Skeletal muscle tissue (tissue), 3 donors: ENCODE measurements at regions not wholly inside any gene's neighbourhood (a gene's known extent, or its start where the extent isn't known, plus 50 kb on each side); places are given as distances from the start of the nearest gene placed in this dataset.
"Not testable (repeated sequence)": the region's sequence is repeated elsewhere in the genome, so short reads cannot be mapped to it uniquely, and the experiment has no call there.

Experiments used
- H3K27ac ChIP-seq: one replicate; pipeline ENCODE4 v1.7.0; 2013; ENCODE audit warnings: mild to moderate bottlenecking, low read depth, low read length, inconsistent platforms
- H3K27me3 ChIP-seq, 3 donors: one replicate each; pipeline ENCODE4 v1.7.0; 2013; ENCODE audit warnings: low read length in 3 of 3; ENCODE audit not compliant: control insufficient read depth in 3 of 3, insufficient read depth in 3 of 3
- H3K36me3 ChIP-seq, 3 donors: one replicate each; pipeline ENCODE4 v1.7.0; 2013; ENCODE audit warnings: low read length in 3 of 3; ENCODE audit not compliant: control insufficient read depth in 3 of 3, insufficient read depth in 3 of 3
- H3K4me1 ChIP-seq, 3 donors: one replicate each; pipeline ENCODE4 v1.7.0; 2013; ENCODE audit warnings: low read length in 3 of 3, mild to moderate bottlenecking in 3 of 3; ENCODE audit not compliant: control insufficient read depth in 3 of 3, insufficient read depth in 3 of 3
- H3K4me3 ChIP-seq, 3 donors: one replicate each; pipeline ENCODE4 v1.7.0; 2013; ENCODE audit warnings: low read length in 3 of 3
- H3K9ac ChIP-seq, 3 donors: one replicate each; pipeline ENCODE4 v1.7.0; 2013; ENCODE audit warnings: low read length in 3 of 3, mild to moderate bottlenecking in 3 of 3, moderate library complexity in 2 of 3, low read depth in 1 of 3
- H3K9me3 ChIP-seq, 3 donors: one replicate each; pipeline ENCODE4 v1.7.0; 2013; ENCODE audit warnings: low read length in 3 of 3; ENCODE audit not compliant: control insufficient read depth in 3 of 3
- donor health status: Osteomylitis.

- not testable (repeated sequence) for H3K4me1 ChIP-seq, H3K36me3 ChIP-seq, H3K27me3 ChIP-seq, H3K9me3 ChIP-seq, H3K27ac ChIP-seq, H3K9ac ChIP-seq, H3K4me3 ChIP-seq
These were observed 185.1 kb upstream of the PRSS1 start for GRCh38 chr7:142564125-142564524.

GRCh38 chr7:142563470-142563869 lies 185.8 kb upstream of the PRSS1 start:
- no peaks in the 10 kb centered on the region for H3K4me1 ChIP-seq
- H3K9me3 ChIP-seq = no peaks in the 10 kb centered on the region
- H3K9ac ChIP-seq = no peak overlapping the region
- H3K27ac ChIP-seq = no peak overlapping the region
- no peaks in the 10 kb centered on the region for H3K36me3 ChIP-seq
- H3K4me3 ChIP-seq = no peak overlapping the region
- no peaks in the 10 kb centered on the region for H3K27me3 ChIP-seq

DNA sequence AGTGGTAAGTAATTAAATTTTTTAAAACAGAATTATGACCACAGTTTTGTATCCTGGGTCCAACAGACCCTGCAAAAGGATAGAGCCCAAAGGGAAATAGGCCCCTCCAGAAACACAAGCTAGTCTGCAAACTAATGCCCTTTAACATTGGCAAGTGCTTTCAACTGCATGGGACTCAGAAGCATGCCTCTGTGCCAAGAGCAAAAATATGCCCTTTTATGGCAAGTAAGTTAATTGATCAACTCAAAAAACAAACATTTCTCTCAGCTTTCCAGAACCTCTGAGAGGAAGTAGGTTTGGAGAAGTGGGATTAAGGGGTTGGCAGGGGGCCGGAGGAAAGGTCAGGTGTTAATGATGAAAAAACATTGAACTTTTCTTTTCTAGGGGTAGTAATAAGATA lies 186.6 kb upstream of the PRSS1 start:
- Histone ChIP-seq H3K4me1 (no peaks in the 10 kb centered on the region), H3K27ac (no peak overlapping the region), H3K27me3 (no peaks in the 10 kb centered on the region), H3K9ac (no peak overlapping the region), H3K9me3 (no peaks in the 10 kb centered on the region), H3K4me3 (no peak overlapping the region), H3K36me3 (no peaks in the 10 kb centered on the region)

GRCh38 chr7:142561396-142561795 lies 187.9 kb upstream of the PRSS1 start:
- not testable (repeated sequence) for H3K4me1 ChIP-seq, H3K9me3 ChIP-seq, H3K9ac ChIP-seq, H3K36me3 ChIP-seq, H3K27ac ChIP-seq, H3K27me3 ChIP-seq, H3K4me3 ChIP-seq

GRCh38 chr7:142560770-142561169 lies 188.5 kb upstream of the PRSS1 start:
- not testable (repeated sequence) for H3K27ac ChIP-seq

GRCh38 chr7:142560166-142560565 lies 189.1 kb upstream of the PRSS1 start:
- Histone ChIP-seq H3K4me3 (no peak overlapping the region), H3K4me1 (peaks cover 0 to 3% (median 0%) of the 10 kb centered on the region in 3 donors), H3K27me3 (no peaks in the 10 kb centered on the region), H3K9ac (no peak overlapping the region), H3K36me3 (no peaks in the 10 kb centered on the region), H3K27ac (no peak overlapping the region), H3K9me3 (no peaks in the 10 kb centered on the region)

More at GRCh38 chr7:142560770-142561169, 188.5 kb upstream of the PRSS1 start:
- not testable (repeated sequence) for H3K9me3 ChIP-seq, H3K4me3 ChIP-seq, H3K36me3 ChIP-seq, H3K9ac ChIP-seq, H3K4me1 ChIP-seq, H3K27me3 ChIP-seq

DNA sequence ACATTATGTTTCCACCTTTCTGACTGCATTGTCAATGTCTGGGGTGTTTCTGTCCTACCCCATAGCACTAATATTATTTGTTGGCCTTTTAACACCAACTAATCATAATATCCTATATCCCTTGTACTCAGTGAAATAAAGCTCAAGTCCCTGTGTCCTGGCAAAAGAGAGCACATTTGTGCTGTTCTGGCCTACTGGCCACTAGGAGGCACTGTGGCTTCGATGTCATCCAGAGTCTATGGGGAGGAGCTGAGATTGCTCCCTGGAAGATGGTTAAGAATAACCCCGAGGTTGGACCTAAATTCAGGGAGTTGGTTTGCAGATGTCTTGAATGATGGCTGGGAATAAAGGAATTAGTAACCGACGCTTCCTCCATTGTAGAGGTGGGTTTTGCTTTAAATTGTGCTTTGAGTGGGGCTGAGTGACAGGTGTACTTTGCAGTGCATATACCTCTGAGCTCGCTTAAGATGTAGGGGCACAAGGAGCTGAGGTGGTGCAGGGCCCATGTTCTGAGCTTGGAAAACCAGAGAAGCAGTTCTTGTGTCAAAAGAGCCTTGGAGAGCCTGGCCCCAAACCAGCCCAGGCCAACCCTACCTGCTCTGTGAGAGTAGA lies 191.2 kb upstream of the PRSS1 start:
- Histone ChIP-seq H3K9ac (no peak overlapping the region), H3K27me3 (no peaks in the 10 kb centered on the region), H3K9me3 (no peaks in the 10 kb centered on the region), H3K36me3 (no peaks in the 10 kb centered on the region), H3K27ac (no peak overlapping the region), H3K4me1 (peaks cover 0 to 3% (median 0%) of the 10 kb centered on the region in 3 donors), H3K4me3 (no peak overlapping the region)

- Histone ChIP-seq H3K9ac (no peak overlapping the region), H3K36me3 (no peaks in the 10 kb centered on the region), H3K9me3 (no peaks in the 10 kb centered on the region), H3K27ac (no peak overlapping the region), H3K4me3 (no peak overlapping the region), H3K27me3 (no peaks in the 10 kb centered on the region), H3K4me1 (peaks cover 0 to 3% (median 0%) of the 10 kb centered on the region in 3 donors)
These were observed 192.5 kb upstream of the PRSS1 start for GRCh38 chr7:142556740-142557139.

- no peak overlapping the region for H3K4me3 ChIP-seq
- H3K27me3 ChIP-seq = no peaks in the 10 kb centered on the region
- H3K36me3 ChIP-seq = no peaks in the 10 kb centered on the region
- H3K9me3 ChIP-seq = no peaks in the 10 kb centered on the region
- H3K27ac ChIP-seq = no peak overlapping the region
- no peak overlapping the region for H3K9ac ChIP-seq
- peaks cover 0 to 3% (median 0%) of the 10 kb centered on the region in 3 donors for H3K4me1 ChIP-seq
These were observed 194.4 kb upstream of the PRSS1 start for GRCh38 chr7:142554560-142555532.

DNA sequence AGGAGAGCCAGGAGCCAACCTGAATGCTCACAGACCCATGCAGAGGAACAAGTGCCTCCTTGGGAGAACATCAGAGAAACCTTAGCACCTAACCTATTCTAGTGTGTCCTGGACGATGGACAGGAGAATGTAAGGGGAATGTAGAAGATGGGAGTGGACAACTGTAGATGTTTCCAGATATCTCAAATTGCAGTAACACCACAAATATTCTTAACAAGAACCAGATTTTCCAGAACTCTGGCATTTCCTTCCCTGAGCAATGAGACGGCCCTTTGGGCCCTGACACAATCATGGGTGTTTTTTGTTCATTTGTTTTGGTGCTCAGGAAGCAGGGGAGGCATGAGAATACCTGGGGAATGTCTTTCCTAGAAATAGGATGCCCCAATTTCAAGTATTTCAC lies 196.1 kb upstream of the PRSS1 start:
- no peaks in the 10 kb centered on the region for H3K27me3 ChIP-seq

More for the DNA sequence above, 196.1 kb upstream of the PRSS1 start:
- Histone ChIP-seq H3K4me3 (no peak overlapping the region), H3K4me1 (peaks cover 0 to 3% (median 0%) of the 10 kb centered on the region in 3 donors), H3K36me3 (no peaks in the 10 kb centered on the region), H3K9me3 (no peaks in the 10 kb centered on the region), H3K9ac (no peak overlapping the region), H3K27ac (no peak overlapping the region)
